ENCODE measurements at regions not wholly inside any gene's neighbourhood (a gene's known extent, or its start where the extent isn't known, plus 50 kb on each side); places are given as distances from the start of the nearest gene placed in this dataset.

- Mint-ChIP-seq H3K27me3 (ENCODE audit: insufficient read depth) (no peaks in the 10 kb centered on the region), H3K9me3 (peaks cover 27% of the 10 kb centered on the region), H3K27ac (no peak overlapping the region), H3K4me3 (no peak overlapping the region), H3K36me3 (ENCODE audit: low read depth) (no peaks in the 10 kb centered on the region; the same call in 1 of the 2 replicates), H3K4me1 (ENCODE audit: low read depth) (no peaks in the 10 kb centered on the region)
- no peak for DNase-seq
- TF ChIP-seq CTCF (IDR thresholded peaks at IDR 0.05), result no peak
Observed at GRCh38 chr16:52174168-52174567, 372.8 kb downstream of the TOX3 start.

- no peak for DNase-seq
- Mint-ChIP-seq H3K36me3 (ENCODE audit: low read depth) (no peaks in the 10 kb centered on the region; the same call in 1 of the 2 replicates), H3K4me1 (ENCODE audit: low read depth) (no peaks in the 10 kb centered on the region), H3K9me3 (peaks cover 26% of the 10 kb centered on the region), H3K4me3 (no peak overlapping the region), H3K27me3 (ENCODE audit: insufficient read depth) (no peaks in the 10 kb centered on the region), H3K27ac (no peak overlapping the region)
- TF ChIP-seq CTCF (IDR thresholded peaks at IDR 0.05), result no peak
Observed at GRCh38 chr16:52171481-52171880, 375.5 kb downstream of the TOX3 start.

GRCh38 chr16:52167328-52167727 lies 379.6 kb downstream of the TOX3 start:
- peaks cover 25% of the 10 kb centered on the region for H3K9me3 Mint-ChIP-seq
- H3K36me3 Mint-ChIP-seq (ENCODE audit: low read depth), result no peaks in the 10 kb centered on the region; the same call in 1 of the 2 replicates
- no peaks in the 10 kb centered on the region for H3K27me3 Mint-ChIP-seq (ENCODE audit: insufficient read depth)
- no peak overlapping the region for H3K4me3 Mint-ChIP-seq
- H3K4me1 Mint-ChIP-seq (ENCODE audit: low read depth), result no peaks in the 10 kb centered on the region
- DNase-seq, result no peak
- H3K27ac Mint-ChIP-seq, result no peak overlapping the region
- TF ChIP-seq CTCF (IDR thresholded peaks at IDR 0.05), result no peak

GRCh38 chr16:52165961-52166360 lies 381.0 kb downstream of the TOX3 start:
- peaks cover 29% of the 10 kb centered on the region for H3K9me3 Mint-ChIP-seq
- H3K27me3 Mint-ChIP-seq (ENCODE audit: insufficient read depth), result no peaks in the 10 kb centered on the region
- no peaks in the 10 kb centered on the region for H3K36me3 Mint-ChIP-seq (ENCODE audit: low read depth)
- H3K4me1 Mint-ChIP-seq (ENCODE audit: low read depth), result no peaks in the 10 kb centered on the region
- H3K27ac Mint-ChIP-seq, result no peak overlapping the region
- no peak for DNase-seq
- no peak for TF ChIP-seq CTCF (IDR thresholded peaks at IDR 0.05)
- H3K4me3 Mint-ChIP-seq, result no peak overlapping the region

- no peaks in the 10 kb centered on the region; the same call in 1 of the 2 replicates for H3K27me3 Mint-ChIP-seq (ENCODE audit: insufficient read depth)
- H3K4me3 Mint-ChIP-seq, result no peak overlapping the region
- peaks cover 16% of the 10 kb centered on the region for H3K9me3 Mint-ChIP-seq
- H3K4me1 Mint-ChIP-seq (ENCODE audit: low read depth), result no peaks in the 10 kb centered on the region
- no peaks in the 10 kb centered on the region for H3K36me3 Mint-ChIP-seq (ENCODE audit: low read depth)
- no peak for DNase-seq
- no peak overlapping the region for H3K27ac Mint-ChIP-seq
- TF ChIP-seq CTCF (IDR thresholded peaks at IDR 0.05), result no peak
Observed at GRCh38 chr16:52149003-52149402, 397.9 kb downstream of the TOX3 start.

DNA sequence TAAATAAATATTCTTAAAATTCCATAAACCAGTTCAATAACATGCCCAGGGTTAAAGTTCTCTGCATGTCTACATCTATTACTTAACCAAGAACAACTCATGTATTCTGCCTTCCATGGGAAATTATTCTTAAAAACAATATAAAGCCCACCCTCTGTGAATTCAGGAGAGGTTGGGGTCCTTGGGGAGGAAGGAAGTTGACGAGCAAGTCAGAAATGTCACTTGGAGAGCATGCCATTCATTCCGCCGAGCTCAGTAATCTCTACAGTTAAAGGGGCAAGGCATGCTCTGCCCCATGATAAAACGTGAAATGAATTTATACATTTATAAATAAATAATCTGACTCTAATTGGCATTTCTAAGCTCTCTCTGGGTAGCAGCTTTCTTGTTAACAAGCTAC lies 405.1 kb downstream of the TOX3 start:
- peaks cover 23% of the 10 kb centered on the region for H3K9me3 Mint-ChIP-seq

More for the DNA sequence above, 405.1 kb downstream of the TOX3 start:
- no peak overlapping the region for H3K4me3 Mint-ChIP-seq
- no peaks in the 10 kb centered on the region for H3K4me1 Mint-ChIP-seq (ENCODE audit: low read depth)
- no peak for TF ChIP-seq CTCF (IDR thresholded peaks at IDR 0.05)
- H3K27ac Mint-ChIP-seq, result no peak overlapping the region
- no peaks in the 10 kb centered on the region for H3K36me3 Mint-ChIP-seq (ENCODE audit: low read depth)
- peaks cover 2% of the 10 kb centered on the region for H3K27me3 Mint-ChIP-seq (ENCODE audit: insufficient read depth)
- DNase-seq, result no peak

Measured in HFFc6 (cell line).